EL (cell line): ENCODE measurements at regions not wholly inside any gene's neighbourhood (a gene's known extent, or its start where the extent isn't known, plus 50 kb on each side); places are given as distances from the start of the nearest gene placed in this dataset.
"Not testable (repeated sequence)": the region's sequence is repeated elsewhere in the genome, so short reads cannot be mapped to it uniquely, and the experiment has no call there.

ENCODE experiments used
- DNase-seq: peaks from one replicate; pipeline ENCODE4 v3.0.0-alpha.2; 2016

- no peak for DNase-seq
Observed at GRCh38 chr6:50520326-50521266, 192.7 kb upstream of the TFAP2D start.

GRCh38 chr6:50524341-50524740 lies 189.0 kb upstream of the TFAP2D start:
- DNase-seq = no peak

GRCh38 chr6:50527985-50528384 lies 185.3 kb upstream of the TFAP2D start:
- no peak for DNase-seq

- no peak for DNase-seq
Observed at GRCh38 chr6:50539447-50539846, 173.9 kb upstream of the TFAP2D start.

DNA sequence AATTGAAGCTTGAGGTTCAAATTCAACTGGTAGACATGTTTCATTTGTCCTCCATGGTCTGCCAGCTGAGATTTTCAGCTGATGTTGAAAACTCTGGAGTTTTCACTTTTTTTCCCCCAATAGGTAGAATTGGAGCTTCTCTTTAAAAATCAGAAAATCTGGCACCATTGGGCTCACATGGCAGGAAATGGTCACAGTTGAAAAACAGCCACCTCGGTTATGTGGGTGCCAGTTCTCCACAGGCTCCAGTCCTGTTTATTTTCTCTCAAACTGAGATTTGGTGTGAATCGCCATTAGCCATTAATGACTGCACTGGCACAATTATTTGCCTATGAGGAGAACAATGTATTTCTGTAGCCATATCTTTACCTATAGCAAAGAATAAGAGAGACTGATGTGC lies 171.4 kb upstream of the TFAP2D start:
- DNase-seq = no peak

DNA sequence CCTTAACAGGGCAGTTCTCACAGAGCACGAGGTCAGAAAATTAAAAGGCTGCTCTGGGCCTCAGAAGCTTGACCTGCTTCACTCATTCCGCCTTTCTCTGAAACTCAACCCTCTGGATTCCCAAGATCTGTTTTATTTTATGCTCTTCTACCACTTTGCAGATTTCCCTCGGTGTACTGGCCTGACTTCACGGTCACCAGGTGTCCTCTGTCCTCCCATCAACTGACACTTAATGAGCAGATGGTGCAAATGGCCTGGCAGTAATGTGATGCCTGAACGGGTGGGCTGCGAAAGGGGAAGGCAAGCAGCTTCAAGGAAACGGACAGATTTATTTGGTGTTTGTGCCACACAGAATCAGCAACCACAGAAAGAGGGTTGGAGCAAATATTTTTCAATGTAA lies 169.7 kb upstream of the TFAP2D start:
- no peak for DNase-seq

- DNase-seq = no peak
Observed at GRCh38 chr6:50549026-50549425, 164.3 kb upstream of the TFAP2D start.

- DNase-seq = no peak
Observed at GRCh38 chr6:50549475-50549874, 163.9 kb upstream of the TFAP2D start.

DNA sequence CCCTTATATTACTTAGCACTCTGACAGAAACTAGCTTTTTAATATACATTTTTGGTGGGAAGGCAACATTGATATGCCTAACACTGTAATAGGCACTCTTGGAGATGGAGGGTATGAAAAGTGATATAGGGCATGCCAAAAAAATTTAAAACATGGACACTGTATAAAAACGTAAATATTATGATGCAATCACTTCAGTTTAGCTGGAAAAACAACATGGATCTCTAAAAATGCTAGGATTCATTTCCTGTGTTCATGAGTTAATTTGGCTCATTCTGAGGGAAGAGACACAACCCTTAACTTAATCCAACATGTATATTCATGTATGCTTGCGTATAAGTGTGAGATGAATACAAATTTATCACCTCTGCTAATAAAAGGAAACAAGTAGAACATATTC lies 157.3 kb upstream of the TFAP2D start:
- no peak for DNase-seq

GRCh38 chr6:50565004-50565403 lies 148.3 kb upstream of the TFAP2D start:
- no peak for DNase-seq

- DNase-seq = not testable (repeated sequence)
Observed at GRCh38 chr6:50571230-50571629, 142.1 kb upstream of the TFAP2D start.

DNA sequence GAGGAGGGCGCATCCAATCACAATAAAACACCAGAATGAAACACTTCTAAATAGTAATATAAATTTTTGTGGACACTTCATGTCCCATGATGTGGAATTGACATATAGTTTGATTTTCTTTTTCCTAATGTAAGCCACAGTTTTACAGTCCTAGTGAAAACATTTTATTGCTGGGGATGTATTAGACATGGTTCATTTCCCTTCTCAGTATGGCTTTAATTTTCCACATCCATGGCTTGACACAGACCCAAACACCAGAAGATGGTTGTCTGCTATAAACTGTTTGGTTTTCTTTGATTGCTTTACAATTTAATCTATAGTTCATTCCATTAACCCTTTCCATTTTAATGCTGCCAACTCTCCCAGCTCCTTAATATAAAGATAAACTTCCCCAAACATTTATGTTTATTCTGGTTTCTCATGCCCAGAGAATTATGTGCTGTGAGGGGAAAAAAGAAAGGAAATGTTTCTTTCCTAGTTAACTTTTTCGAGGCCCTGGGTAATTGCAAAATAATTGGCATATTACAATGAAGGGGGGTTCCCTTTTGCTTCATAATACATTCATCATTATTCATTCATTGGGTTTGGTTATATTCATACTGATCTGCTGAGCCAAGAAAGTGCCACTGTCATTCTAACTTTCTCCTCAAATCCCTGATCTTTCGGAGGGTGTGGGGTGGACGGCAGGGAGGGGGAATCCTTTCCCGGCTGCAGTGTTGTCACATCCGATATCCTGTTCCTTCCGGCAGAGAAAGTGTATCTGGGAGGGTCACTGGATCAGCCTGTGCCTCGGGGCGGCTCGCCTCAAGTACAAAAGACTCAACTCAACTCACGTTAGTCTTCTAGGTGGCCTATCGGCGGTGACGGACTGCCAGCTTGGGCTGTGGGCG lies 127.6 kb upstream of the TFAP2D start:
- no peak for DNase-seq

DNA sequence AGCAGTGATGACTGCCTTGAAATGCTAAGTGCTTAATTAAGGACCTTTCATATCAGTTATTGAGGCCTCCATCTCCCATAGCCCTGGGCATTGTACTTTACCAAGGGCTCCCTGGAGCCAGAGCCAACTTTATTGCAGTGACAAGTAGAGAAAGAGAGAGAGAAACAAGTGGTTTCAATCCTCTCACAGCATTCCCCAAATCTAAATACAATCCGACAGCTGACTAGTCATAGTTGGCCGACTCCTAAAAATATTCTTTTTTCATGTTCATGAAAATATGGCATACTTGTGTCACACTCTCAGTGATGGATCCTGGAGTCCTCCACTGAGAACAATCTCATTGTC lies 127.0 kb upstream of the TFAP2D start:
- DNase-seq = no peak

- no peak for DNase-seq
Observed at GRCh38 chr6:50589751-50590470, 123.4 kb upstream of the TFAP2D start.

- no peak for DNase-seq
Observed at GRCh38 chr6:50591135-50591534, 122.2 kb upstream of the TFAP2D start.

DNA sequence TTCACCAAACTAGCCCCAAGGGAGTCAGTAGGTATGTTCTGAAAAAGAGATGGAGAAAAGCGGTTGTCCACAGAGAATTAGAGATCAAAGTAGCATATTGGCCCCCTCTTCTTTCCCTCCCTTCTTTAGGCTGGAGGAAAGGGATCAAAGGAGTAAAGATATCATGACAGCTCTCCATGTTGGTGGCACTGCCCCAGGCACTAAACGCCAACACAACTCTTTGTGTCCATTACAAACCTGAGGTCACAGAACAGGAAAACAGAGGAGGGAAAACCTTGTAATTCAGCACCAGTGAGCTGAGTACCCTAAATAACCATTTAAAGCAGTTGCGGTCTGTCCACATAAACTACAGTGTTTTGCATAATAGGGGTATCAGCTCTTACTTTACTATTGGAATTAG lies 113.0 kb upstream of the TFAP2D start:
- DNase-seq = no peak

GRCh38 chr6:50602292-50602691 lies 111.0 kb upstream of the TFAP2D start:
- peak; percentile 20 for DNase-seq

DNA sequence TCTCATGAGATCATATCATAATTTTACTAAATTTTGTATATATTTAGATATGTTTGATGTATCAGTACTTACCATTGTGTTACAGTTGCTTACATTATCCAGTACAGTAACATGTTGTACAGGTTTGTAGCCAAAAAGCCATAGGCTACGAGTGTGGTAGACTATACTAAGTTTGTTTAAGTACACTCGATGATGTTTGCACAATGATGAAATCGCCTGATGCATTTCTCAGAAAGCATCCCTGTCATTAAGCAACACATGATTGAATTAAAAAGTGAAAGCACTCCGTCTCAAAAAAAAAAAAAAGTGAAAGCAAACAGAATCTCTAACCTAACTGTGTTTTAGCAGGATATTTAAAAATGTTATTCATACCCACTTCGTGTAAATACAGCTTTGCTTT lies 104.9 kb upstream of the TFAP2D start:
- DNase-seq = no peak

DNA sequence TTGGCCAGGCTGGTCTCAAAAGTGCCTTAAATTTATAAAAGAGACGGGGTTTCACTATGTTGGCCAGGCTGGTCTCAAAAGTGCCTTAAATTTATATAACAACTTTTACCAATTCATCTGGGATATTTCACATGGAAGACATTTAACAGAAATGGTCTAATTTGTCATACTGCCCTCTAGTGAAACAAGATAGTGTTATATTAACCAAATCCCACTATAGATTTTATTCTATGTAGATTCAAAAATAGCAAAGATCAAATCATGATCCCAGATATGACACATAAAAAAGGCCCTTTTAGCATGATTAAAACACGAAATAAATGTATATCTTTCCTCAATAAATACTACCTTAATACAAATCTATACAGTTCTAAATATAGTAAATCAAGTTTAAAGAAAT lies 102.8 kb upstream of the TFAP2D start:
- DNase-seq = no peak

DNA sequence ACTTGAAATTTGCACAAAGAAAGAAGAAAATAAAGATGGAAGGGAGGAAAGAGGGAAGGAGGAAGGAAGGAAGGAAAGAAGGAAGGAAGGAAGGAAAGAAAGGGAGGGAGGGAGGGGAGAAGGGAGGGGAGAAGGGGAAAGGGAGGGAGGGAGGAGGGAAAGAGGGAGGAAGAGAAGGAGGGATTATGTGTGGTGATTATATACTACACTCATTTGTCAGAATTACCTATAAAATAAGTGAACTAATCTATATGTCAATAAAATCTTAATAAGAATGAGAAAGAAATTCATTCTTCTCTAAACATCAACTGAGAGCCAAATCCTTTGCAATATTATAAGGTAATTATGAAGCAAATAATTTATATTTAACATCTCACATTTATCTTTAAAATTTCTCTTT lies 77.9 kb upstream of the TFAP2D start:
- DNase-seq = no peak

- no peak for DNase-seq
Observed at GRCh38 chr6:50637267-50637666, 76.1 kb upstream of the TFAP2D start.

GRCh38 chr6:50649086-50649485 lies 64.2 kb upstream of the TFAP2D start:
- no peak for DNase-seq

GRCh38 chr6:50653253-50653652 lies 60.1 kb upstream of the TFAP2D start:
- DNase-seq = no peak
